GM12878 (cell line): ENCODE measurements at regions not wholly inside any gene's neighbourhood (a gene's known extent, or its start where the extent isn't known, plus 50 kb on each side); places are given as distances from the start of the nearest gene placed in this dataset.

Experiments
- ATAC-seq: fragments of 200-7000 bp; cut with Tn5 transposase; 3 replicates; pipeline ENCODE4 v1.9.1; 2020; ENCODE audit warnings: mild to moderate bottlenecking, moderate library complexity
- BruUV-seq: library from RNA; stranded (reverse); fragments of 400-500 nt; replicated peaks from 2 replicates; lab custom pipeline; 2021; lab: Mats Ljungman, UMichigan
- CTCF ChIA-PET: fragments of 300-600 bp; sonication (Branson Sonifier 250); formaldehyde crosslinking; extraction: SDS; loops from one replicate; lab custom pipeline; 2021; ENCODE audit warnings: inconsistent platforms; lab: Yijun Ruan, JAX
- POLR2A ChIA-PET: fragments of 350-600 bp; formaldehyde crosslinking; extraction: SDS; loops from one replicate; lab custom pipeline; 2021; ENCODE audit warnings: inconsistent platforms; lab: Charles Lee
- RAD21 ChIA-PET: fragments of 300-600 bp; sonication (Branson Sonifier 250); formaldehyde crosslinking; loops from one replicate; lab custom pipeline; 2023; ENCODE audit warnings: antibody characterized with exemption; ENCODE audit not compliant: unreplicated experiment; lab: Charles Lee
- SMC1A ChIA-PET: fragments of 300-600 bp; sonication (Branson Sonifier 250); formaldehyde crosslinking; loops from one replicate; lab custom pipeline; 2023; ENCODE audit not compliant: unreplicated experiment, uncharacterized antibody; lab: Charles Lee
- DNase-seq: peaks from one replicate; pipeline ENCODE4 v3.0.0-alpha.2; 2011; ENCODE audit warnings: low read depth, low spot score
- FAIRE-seq: peaks from 3 replicates; lab custom pipeline; 2011; peaks lifted over from hg19 to GRCh38; lab: Jason Lieb, UNC
- H2AFZ ChIP-seq: 2 replicates; pipeline ENCODE4 v1.6.0; 2011; ENCODE audit warnings: low read depth, low read length, control low read depth; ENCODE audit not compliant: control insufficient read depth
- H3K27ac ChIP-seq: 2 replicates; pipeline ENCODE4 v1.5.1; 2011; ENCODE audit warnings: control low read depth; ENCODE audit not compliant: control insufficient read depth, insufficient read depth
- H3K27me3 ChIP-seq, 2 experiments: replicated peaks in 1 of 2; 2 replicates each; pipeline versions ENCODE4 v1.6.0 to v1.6.1; 2011; ENCODE audit warnings: low read length in 1 of 2; ENCODE audit not compliant: control insufficient read depth in 2 of 2, insufficient read depth in 2 of 2
- H3K36me3 ChIP-seq, 2 experiments: 2 replicates each; pipeline ENCODE4 v1.5.1; 2011; ENCODE audit warnings: low read length in 1 of 2; ENCODE audit not compliant: control insufficient read depth in 2 of 2, insufficient read depth in 2 of 2
- H3K4me1 ChIP-seq: 2 replicates; pipeline ENCODE4 v1.6.1; 2011; ENCODE audit warnings: mild to moderate bottlenecking, low read length, moderate library complexity, mixed read lengths; ENCODE audit not compliant: control insufficient read depth, insufficient read depth
- H3K4me2 ChIP-seq: 2 replicates; pipeline ENCODE4 v1.6.0; 2011; ENCODE audit warnings: control low read depth; ENCODE audit not compliant: control insufficient read depth, insufficient read depth
- H3K4me3 ChIP-seq: fragments of 200-600 bp; sonication (generic); 2 replicates; pipeline ENCODE4 v1.5.1; 2016
- H3K79me2 ChIP-seq: 2 replicates; pipeline ENCODE4 v1.6.0; 2011; ENCODE audit warnings: low read length; ENCODE audit not compliant: control insufficient read depth, insufficient read depth
- H3K9ac ChIP-seq: 2 replicates; pipeline ENCODE4 v1.8.0; 2011; ENCODE audit warnings: low read length, control low read depth, mixed read lengths; ENCODE audit not compliant: control insufficient read depth, insufficient read depth
- H3K9me3 ChIP-seq: replicated peaks from 3 replicates; pipeline ENCODE4 v1.5.1; 2011; ENCODE audit warnings: mild to moderate bottlenecking, low read length; ENCODE audit not compliant: control insufficient read depth, insufficient read depth
- H4K20me1 ChIP-seq: 2 replicates; pipeline ENCODE4 v1.6.0; 2011; ENCODE audit not compliant: control insufficient read depth, insufficient read depth
- BCL11A ChIP-seq: IDR thresholded peaks from 2 replicates; pipeline ENCODE4 v1.6.1; 2011; ENCODE audit warnings: low read depth, low read length
- ESRRA ChIP-seq: IDR thresholded peaks from 2 replicates; pipeline ENCODE4 v1.6.1; 2012; ENCODE audit warnings: mild to moderate bottlenecking, low read length, improper control_type of control experiment
- MEF2A ChIP-seq: IDR thresholded peaks from 2 replicates; pipeline ENCODE4 v1.6.1; 2011; ENCODE audit warnings: low read depth, mild to moderate bottlenecking, low read length, moderate library complexity; ENCODE audit not compliant: insufficient read depth
- MTA2 ChIP-seq: fragments of 450-650 bp; IDR thresholded peaks from 2 replicates; pipeline ENCODE4 v1.6.1; 2016; ENCODE audit warnings: low read depth, mild to moderate bottlenecking, moderate library complexity
- RFX5 ChIP-seq: IDR thresholded peaks from 2 replicates; pipeline ENCODE4 v1.6.1; 2011; ENCODE audit warnings: low read depth, low read length, improper control_type of control experiment
- SIX5 ChIP-seq: IDR thresholded peaks from 2 replicates; pipeline ENCODE4 v1.6.1; 2011; ENCODE audit warnings: mild to moderate bottlenecking, low read depth, low read length, moderate library complexity; ENCODE audit not compliant: severe bottlenecking
- SPI1 ChIP-seq: IDR thresholded peaks from 2 replicates; pipeline ENCODE4 v1.6.1; 2011; ENCODE audit warnings: low read depth, mild to moderate bottlenecking, low read length, moderate library complexity, borderline replicate concordance; ENCODE audit not compliant: insufficient read depth
- SUPT20H ChIP-seq: IDR thresholded peaks from 2 replicates; pipeline ENCODE4 v1.6.1; 2011; ENCODE audit warnings: low read depth, mild to moderate bottlenecking, low read length, moderate library complexity, borderline replicate concordance; ENCODE audit not compliant: control insufficient read depth
- TCF12 ChIP-seq: IDR thresholded peaks from 2 replicates; pipeline ENCODE4 v1.6.1; 2011; ENCODE audit warnings: low read depth, mild to moderate bottlenecking, low read length
- WGBS: methylation state at CpG from one replicate; pipeline ENCODE4 v1.1.6; 2016; ENCODE audit warnings: low lambda C conversion rate; ENCODE audit not compliant: insufficient replicate concordance, insufficient coverage; ENCODE audit errors: missing lambda C conversion rate; 5-methylcytosine and 5-hydroxymethylcytosine counted together
- in situ Hi-C: fragments of 300-500 bp; cut with MboI; formaldehyde crosslinking; loops from 9 replicates; pipeline ENCODE4 v1.14.3; 2018; ENCODE audit warnings: mixed read lengths
- intact Hi-C: fragments of 100-400 bp; cut with micrococcal nuclease; formaldehyde crosslinking; loops from one replicate; pipeline ENCODE4 v1.14.2; 2022; ENCODE audit not compliant: unreplicated experiment
- TF ChIP-seq, protein P1 (sequence below): IDR thresholded peaks from 2 replicates; pipeline ENCODE4 v1.6.1; 2011; ENCODE audit warnings: mild to moderate bottlenecking, low read depth, low read length, moderate library complexity; ENCODE audit not compliant: insufficient replicate concordance

DNA sequence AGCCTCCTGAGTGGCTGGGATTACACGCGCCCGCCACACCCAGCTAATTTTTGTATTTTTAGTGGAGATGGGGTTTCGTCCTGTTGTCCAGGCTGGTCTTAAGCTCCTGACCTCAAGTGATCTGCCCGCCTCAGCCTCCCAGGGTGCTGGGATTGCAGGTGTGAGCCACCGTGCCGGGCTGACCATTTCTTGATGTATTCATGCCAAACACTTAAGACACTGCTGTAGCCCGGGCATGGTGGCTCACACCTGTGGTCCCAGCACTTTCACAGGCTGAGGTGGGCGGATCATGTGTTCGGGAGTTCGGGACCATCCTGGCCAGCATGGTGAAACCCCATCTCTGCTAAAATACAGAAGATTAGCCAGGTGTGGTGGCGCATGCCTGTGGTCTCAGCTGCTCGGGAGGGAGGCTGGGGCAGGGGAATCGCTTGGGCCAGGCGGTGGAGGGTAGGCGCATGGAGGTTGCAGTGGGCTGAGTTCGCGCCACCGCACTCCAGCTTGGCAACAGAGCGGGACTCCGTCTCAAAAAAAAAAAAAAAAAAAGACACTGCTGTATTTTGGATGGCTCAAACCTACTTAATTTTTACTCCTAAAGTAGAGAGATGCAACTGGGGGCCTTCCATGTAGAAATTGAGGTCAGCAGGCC lies 140.8 kb downstream of the NUP35 start (continued):
- TF ChIP-seq, protein P1, sequence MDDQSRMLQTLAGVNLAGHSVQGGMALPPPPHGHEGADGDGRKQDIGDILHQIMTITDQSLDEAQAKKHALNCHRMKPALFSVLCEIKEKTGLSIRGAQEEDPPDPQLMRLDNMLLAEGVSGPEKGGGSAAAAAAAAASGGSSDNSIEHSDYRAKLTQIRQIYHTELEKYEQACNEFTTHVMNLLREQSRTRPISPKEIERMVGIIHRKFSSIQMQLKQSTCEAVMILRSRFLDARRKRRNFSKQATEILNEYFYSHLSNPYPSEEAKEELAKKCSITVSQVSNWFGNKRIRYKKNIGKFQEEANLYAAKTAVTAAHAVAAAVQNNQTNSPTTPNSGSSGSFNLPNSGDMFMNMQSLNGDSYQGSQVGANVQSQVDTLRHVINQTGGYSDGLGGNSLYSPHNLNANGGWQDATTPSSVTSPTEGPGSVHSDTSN, result no peak
- no peak for TF ChIP-seq SIX5
- no peak for TF ChIP-seq SUPT20H
- TF ChIP-seq ESRRA, result no peak
- TF ChIP-seq MEF2A, result no peak

DNA sequence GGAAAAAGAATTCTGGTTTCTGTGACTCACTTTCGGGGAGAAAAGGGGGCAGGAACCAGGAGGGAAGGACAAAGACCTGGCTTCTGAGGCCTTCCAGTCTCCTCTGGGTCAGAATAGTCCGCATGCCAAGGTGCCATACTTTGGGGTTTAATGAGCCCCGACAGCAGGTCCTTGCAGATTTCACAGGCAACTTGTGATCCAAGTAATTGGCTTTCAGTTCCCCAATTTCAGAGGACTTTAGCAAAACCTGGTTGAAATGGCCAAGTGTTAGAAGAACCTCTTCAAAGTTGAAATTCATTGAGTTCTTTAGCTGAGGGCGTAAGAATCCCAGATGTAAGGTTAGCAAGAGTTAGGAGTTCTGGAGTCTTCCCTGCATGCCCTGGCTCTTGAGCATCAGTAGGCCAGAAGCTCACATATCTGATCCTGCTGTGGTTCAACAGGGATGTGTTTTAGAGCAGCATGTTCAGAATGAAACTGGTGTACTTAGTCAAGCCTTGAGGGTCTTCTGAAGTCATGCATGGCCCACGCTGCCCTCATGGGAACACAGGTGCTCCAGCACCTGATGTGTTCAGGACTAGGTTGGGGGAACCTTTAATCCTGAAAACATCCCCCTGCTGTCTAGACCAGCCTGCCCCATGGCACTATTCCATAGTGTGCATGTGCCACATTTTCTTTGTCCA lies 143.0 kb downstream of the NUP35 start:
- intact Hi-C loops, result no loop called here
- ChIA-PET CTCF (no interaction called here), SMC1A (no interaction called here), RAD21 (no interaction called here), POLR2A (no interaction called here)
- no peaks in the 10 kb centered on the region for H3K4me1 ChIP-seq
- in situ Hi-C loops, result no loop called here
- H3K4me3 ChIP-seq, result no peak overlapping the region
- H3K36me3 ChIP-seq, result no peaks in the 10 kb centered on the region
- H3K9me3 ChIP-seq, result no peaks in the 10 kb centered on the region; the same call in 2 of the 3 replicates
- H3K27ac ChIP-seq, result no peak overlapping the region
- TF ChIP-seq BCL11A (peak; percentile 5; the same call in 1 of the 2 replicates), TCF12 (0 out of 2 replicates have a peak, but pooled peaks have one; percentile 33), MTA2 (peak; percentile 66; the same call in 1 of the 2 replicates), RFX5 (no peak), SPI1 (peak; percentile 78)
- BruUV-seq, result no TSS peak
- no peak for FAIRE-seq
- peak; percentile 7 for DNase-seq
- H2AFZ ChIP-seq, result no peak overlapping the region
- no peaks in the 10 kb centered on the region for H3K79me2 ChIP-seq
- H3K4me2 ChIP-seq, result no peak overlapping the region
- no peaks in the 10 kb centered on the region for H3K27me3 ChIP-seq
- 12% methylated on average over 5 of the region's 5 CpGs for WGBS
- peak; percentile 55 for ATAC-seq
- H3K9ac ChIP-seq, result no peak overlapping the region
- no peaks in the 10 kb centered on the region for H4K20me1 ChIP-seq
